ENCODE measurements at regions not wholly inside any gene's neighbourhood (a gene's known extent, or its start where the extent isn't known, plus 50 kb on each side); places are given as distances from the start of the nearest gene placed in this dataset.

DNA sequence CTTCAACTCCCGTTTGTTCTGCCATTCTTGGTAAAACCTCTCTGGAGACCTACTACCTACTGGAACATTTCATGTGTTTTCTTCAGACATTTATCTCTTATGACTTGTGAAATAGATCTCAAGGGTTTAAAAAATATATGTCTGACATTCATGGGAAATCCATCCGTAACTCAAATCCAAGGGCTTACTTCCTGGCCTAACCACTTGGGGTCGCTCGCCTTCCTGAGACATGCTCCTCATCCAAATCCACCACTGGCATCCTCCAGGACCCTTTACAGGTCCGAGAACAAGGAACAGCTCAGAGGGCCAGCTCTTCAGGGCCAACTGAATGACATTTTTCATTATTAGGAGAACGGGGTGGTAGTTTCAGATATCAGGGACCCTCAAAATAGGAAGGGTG, 235.1 kb upstream of the TUT7 start:
- Histone ChIP-seq H3K36me3 (ENCODE audit: control insufficient read depth, insufficient read depth, low read length) (no peaks in the 10 kb centered on the region), H3K27me3 (ENCODE audit: control insufficient read depth in 2 of 2, insufficient read depth in 2 of 2, low read length in 2 of 2) (no peaks in the 10 kb centered on the region; a peak in 1 of 5 replicates), H2AFZ (ENCODE audit: low read depth, low read length) (no peak overlapping the region), H3K9ac (ENCODE audit: insufficient read depth in 1 of 2, low read depth in 2 of 2, low read length in 2 of 2) (no peak overlapping the region), H3K79me2 (ENCODE audit: control insufficient read depth, insufficient read depth, low read length) (no peaks in the 10 kb centered on the region), H3K4me2 (ENCODE audit: insufficient read depth, low read length) (no peak overlapping the region), H4K20me1 (replicated peaks; ENCODE audit: control insufficient read depth, insufficient read depth, low read length) (no peaks in the 10 kb centered on the region), H3K27ac (ENCODE audit: extremely low read depth, low read depth, low read length) (no peak overlapping the region), H3K9me1 (ENCODE audit: control insufficient read depth, insufficient read depth, low read length) (no peaks in the 10 kb centered on the region), H3K4me1 (replicated peaks in 1 of 2; ENCODE audit: control insufficient read depth in 2 of 2, insufficient read depth in 2 of 2, low read length in 2 of 2) (no peaks in the 10 kb centered on the region), H3K9me3 (replicated peaks; ENCODE audit: control insufficient read depth, insufficient read depth, low read depth, low read length) (no peaks in the 10 kb centered on the region), H3K4me3 (no peak overlapping the region)
- TF ChIP-seq RAD21 (CRISPR knock-in tag; conservative IDR thresholded peaks at IDR 0.05 in 1 of 2, IDR thresholded peaks at IDR 0.05 in 1 of 2): 0 out of 4 replicates have a peak, but pooled peaks of 1 of the 2 experiments have one; percentile 10
- TF ChIP-seq, protein P1, sequence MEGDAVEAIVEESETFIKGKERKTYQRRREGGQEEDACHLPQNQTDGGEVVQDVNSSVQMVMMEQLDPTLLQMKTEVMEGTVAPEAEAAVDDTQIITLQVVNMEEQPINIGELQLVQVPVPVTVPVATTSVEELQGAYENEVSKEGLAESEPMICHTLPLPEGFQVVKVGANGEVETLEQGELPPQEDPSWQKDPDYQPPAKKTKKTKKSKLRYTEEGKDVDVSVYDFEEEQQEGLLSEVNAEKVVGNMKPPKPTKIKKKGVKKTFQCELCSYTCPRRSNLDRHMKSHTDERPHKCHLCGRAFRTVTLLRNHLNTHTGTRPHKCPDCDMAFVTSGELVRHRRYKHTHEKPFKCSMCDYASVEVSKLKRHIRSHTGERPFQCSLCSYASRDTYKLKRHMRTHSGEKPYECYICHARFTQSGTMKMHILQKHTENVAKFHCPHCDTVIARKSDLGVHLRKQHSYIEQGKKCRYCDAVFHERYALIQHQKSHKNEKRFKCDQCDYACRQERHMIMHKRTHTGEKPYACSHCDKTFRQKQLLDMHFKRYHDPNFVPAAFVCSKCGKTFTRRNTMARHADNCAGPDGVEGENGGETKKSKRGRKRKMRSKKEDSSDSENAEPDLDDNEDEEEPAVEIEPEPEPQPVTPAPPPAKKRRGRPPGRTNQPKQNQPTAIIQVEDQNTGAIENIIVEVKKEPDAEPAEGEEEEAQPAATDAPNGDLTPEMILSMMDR (IDR thresholded peaks at IDR 0.05 in 2 of 3, conservative IDR thresholded peaks at IDR 0.05 in 1 of 3; ENCODE audit: insufficient read depth in 2 of 3, low read depth in 1 of 3, low read length in 3 of 3): peak in 1 of 3 experiments; percentile 48; a peak in 4 of 6 replicates
- TF ChIP-seq, protein P2, sequence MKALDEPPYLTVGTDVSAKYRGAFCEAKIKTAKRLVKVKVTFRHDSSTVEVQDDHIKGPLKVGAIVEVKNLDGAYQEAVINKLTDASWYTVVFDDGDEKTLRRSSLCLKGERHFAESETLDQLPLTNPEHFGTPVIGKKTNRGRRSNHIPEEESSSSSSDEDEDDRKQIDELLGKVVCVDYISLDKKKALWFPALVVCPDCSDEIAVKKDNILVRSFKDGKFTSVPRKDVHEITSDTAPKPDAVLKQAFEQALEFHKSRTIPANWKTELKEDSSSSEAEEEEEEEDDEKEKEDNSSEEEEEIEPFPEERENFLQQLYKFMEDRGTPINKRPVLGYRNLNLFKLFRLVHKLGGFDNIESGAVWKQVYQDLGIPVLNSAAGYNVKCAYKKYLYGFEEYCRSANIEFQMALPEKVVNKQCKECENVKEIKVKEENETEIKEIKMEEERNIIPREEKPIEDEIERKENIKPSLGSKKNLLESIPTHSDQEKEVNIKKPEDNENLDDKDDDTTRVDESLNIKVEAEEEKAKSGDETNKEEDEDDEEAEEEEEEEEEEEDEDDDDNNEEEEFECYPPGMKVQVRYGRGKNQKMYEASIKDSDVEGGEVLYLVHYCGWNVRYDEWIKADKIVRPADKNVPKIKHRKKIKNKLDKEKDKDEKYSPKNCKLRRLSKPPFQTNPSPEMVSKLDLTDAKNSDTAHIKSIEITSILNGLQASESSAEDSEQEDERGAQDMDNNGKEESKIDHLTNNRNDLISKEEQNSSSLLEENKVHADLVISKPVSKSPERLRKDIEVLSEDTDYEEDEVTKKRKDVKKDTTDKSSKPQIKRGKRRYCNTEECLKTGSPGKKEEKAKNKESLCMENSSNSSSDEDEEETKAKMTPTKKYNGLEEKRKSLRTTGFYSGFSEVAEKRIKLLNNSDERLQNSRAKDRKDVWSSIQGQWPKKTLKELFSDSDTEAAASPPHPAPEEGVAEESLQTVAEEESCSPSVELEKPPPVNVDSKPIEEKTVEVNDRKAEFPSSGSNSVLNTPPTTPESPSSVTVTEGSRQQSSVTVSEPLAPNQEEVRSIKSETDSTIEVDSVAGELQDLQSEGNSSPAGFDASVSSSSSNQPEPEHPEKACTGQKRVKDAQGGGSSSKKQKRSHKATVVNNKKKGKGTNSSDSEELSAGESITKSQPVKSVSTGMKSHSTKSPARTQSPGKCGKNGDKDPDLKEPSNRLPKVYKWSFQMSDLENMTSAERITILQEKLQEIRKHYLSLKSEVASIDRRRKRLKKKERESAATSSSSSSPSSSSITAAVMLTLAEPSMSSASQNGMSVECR (CRISPR knock-in tag; IDR thresholded peaks at IDR 0.05): no peak
- BruUV-seq (replicated peaks): no TSS peak
- intact Hi-C loops (cut with micrococcal nuclease) (no loop called here), in situ Hi-C loops (cut with MboI) (no loop called here)
- WGBS (ENCODE audit: insufficient coverage, low coverage, missing lambda C conversion rate): 6% methylated on average over 5 of the region's 6 CpGs
- POLR2A ChIA-PET: interaction anchor here (0.7 kb wide), 1 partner anchor 389 kb away, joined by 3 read pairs; no protein-coding TSS in a partner anchor
- no peak for ATAC-seq
- CTCF ChIA-PET (ENCODE audit: low intra/inter-chr PET ratio): no interaction called here
- FAIRE-seq: no peak
- peak; percentile 5 to 9 (median 7) for DNase-seq (ENCODE audit: extremely low read depth in 1 of 4, low spot score in 3 of 4)

All from K562 (cell line).